Prostate gland (tissue), 2 donors: ENCODE measurements at regions not wholly inside any gene's neighbourhood (a gene's known extent, or its start where the extent isn't known, plus 50 kb on each side); places are given as distances from the start of the nearest gene placed in this dataset.

Source experiments
- CTCF ChIP-seq, 4 experiments: fragments of 200-600 bp in 2 of 4; fragments of 450-650 bp in 2 of 4; sonication (generic) in 2 of 4; IDR thresholded peaks; 1 replicate in 3 of 4; 2 replicates in 1 of 4; pipeline ENCODE4 v1.5.1; 2016 to 2019; ENCODE audit warnings: antibody characterized with exemption in 4 of 4, mild to moderate bottlenecking in 2 of 4, moderate library complexity in 2 of 4
- POLR2AphosphoS5 ChIP-seq: sonication (generic); formaldehyde crosslinking; IDR thresholded peaks from one replicate; pipeline ENCODE4 v1.6.1; 2017; ENCODE audit warnings: antibody characterized with exemption

- no peak for TF ChIP-seq CTCF (IDR thresholded peaks at IDR 0.05)
- TF ChIP-seq POLR2AphosphoS5, result no peak
Observed at GRCh38 chrX:10085223-10085622, 71.6 kb upstream of the CLCN4 start.
